ENCODE measurements at regions not wholly inside any gene's neighbourhood (a gene's known extent, or its start where the extent isn't known, plus 50 kb on each side); places are given as distances from the start of the nearest gene placed in this dataset.

DNA sequence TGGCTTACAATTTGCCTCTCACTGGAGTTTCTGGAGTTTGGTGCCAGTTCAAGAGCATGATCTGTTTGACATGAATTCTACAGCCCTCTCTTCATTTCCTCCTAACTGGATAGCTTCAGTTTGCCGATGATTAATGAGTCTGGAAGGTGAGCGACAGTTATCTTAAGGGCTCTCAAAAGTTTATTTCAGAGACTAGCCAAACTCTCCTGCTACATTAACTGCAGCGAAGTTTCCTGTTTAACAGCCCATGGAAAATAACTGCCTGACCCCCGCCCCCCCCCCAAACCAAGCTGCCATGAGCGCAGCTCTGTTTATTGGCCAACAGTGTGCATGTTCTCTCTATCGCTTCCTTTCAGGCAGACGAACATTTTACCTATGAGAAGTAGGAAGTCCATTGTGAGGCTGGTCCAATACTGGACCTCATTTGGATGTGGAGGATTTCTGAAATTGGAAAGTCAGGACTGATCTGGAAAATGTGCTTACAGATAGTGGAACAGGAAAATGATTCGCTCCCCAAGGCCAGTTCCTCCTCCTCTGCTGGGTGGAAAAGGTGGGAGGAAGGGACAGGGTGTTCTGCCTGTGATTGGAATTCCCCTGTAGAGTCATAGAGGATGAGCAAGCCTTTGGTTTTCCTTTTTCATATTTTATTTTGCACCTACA is 522.2 kb upstream of the JAG1 start:
- in situ Hi-C loops (cut with HindIII; ENCODE audit: low pct_unique_long_range_greater_than_20kb, low sequenced_read_pairs), result no loop called here
- ChIA-PET POLR2A (interaction anchor here (0.7 kb wide), 1 partner anchor 268 kb away, joined by 5 read pairs; no protein-coding TSS in a partner anchor), CTCF (no interaction called here)
- Histone ChIP-seq H3K36me3 (ENCODE audit: control insufficient read depth, insufficient read depth, low read length) (no peaks in the 10 kb centered on the region), H3K4me3 (ENCODE audit: low read depth in 2 of 2, low read length in 2 of 2) (no peak overlapping the region), H3K9me3 (ENCODE audit: control insufficient read depth, insufficient read depth, low read depth, low read length) (no peaks in the 10 kb centered on the region), H3K4me1 (ENCODE audit: control insufficient read depth, insufficient read depth, low read length) (no peaks in the 10 kb centered on the region), H3K27ac (ENCODE audit: low read length) (no peak overlapping the region), H3K27me3 (ENCODE audit: control insufficient read depth, insufficient read depth, low read length) (no peaks in the 10 kb centered on the region)
- DNase-seq (ENCODE audit: low read depth, low spot score), result no peak
- ATAC-seq, result no peak
- no peak for TF ChIP-seq SIN3A (IDR thresholded peaks at IDR 0.05; ENCODE audit: borderline replicate concordance, insufficient read depth, low read depth, low read length)
- no peak for TF ChIP-seq POLR2AphosphoS5 (IDR thresholded peaks at IDR 0.05; ENCODE audit: low read depth, low read length)
- TF ChIP-seq, protein P1, sequence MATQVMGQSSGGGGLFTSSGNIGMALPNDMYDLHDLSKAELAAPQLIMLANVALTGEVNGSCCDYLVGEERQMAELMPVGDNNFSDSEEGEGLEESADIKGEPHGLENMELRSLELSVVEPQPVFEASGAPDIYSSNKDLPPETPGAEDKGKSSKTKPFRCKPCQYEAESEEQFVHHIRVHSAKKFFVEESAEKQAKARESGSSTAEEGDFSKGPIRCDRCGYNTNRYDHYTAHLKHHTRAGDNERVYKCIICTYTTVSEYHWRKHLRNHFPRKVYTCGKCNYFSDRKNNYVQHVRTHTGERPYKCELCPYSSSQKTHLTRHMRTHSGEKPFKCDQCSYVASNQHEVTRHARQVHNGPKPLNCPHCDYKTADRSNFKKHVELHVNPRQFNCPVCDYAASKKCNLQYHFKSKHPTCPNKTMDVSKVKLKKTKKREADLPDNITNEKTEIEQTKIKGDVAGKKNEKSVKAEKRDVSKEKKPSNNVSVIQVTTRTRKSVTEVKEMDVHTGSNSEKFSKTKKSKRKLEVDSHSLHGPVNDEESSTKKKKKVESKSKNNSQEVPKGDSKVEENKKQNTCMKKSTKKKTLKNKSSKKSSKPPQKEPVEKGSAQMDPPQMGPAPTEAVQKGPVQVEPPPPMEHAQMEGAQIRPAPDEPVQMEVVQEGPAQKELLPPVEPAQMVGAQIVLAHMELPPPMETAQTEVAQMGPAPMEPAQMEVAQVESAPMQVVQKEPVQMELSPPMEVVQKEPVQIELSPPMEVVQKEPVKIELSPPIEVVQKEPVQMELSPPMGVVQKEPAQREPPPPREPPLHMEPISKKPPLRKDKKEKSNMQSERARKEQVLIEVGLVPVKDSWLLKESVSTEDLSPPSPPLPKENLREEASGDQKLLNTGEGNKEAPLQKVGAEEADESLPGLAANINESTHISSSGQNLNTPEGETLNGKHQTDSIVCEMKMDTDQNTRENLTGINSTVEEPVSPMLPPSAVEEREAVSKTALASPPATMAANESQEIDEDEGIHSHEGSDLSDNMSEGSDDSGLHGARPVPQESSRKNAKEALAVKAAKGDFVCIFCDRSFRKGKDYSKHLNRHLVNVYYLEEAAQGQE (IDR thresholded peaks at IDR 0.05; ENCODE audit: insufficient read depth in 1 of 2, low read depth in 2 of 2, low read length in 1 of 2), result no peak
- TF ChIP-seq, protein P2, sequence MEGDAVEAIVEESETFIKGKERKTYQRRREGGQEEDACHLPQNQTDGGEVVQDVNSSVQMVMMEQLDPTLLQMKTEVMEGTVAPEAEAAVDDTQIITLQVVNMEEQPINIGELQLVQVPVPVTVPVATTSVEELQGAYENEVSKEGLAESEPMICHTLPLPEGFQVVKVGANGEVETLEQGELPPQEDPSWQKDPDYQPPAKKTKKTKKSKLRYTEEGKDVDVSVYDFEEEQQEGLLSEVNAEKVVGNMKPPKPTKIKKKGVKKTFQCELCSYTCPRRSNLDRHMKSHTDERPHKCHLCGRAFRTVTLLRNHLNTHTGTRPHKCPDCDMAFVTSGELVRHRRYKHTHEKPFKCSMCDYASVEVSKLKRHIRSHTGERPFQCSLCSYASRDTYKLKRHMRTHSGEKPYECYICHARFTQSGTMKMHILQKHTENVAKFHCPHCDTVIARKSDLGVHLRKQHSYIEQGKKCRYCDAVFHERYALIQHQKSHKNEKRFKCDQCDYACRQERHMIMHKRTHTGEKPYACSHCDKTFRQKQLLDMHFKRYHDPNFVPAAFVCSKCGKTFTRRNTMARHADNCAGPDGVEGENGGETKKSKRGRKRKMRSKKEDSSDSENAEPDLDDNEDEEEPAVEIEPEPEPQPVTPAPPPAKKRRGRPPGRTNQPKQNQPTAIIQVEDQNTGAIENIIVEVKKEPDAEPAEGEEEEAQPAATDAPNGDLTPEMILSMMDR (IDR thresholded peaks at IDR 0.05), result no peak
- TF ChIP-seq TCF7L2 (IDR thresholded peaks at IDR 0.05; ENCODE audit: low read depth, low read length), result no peak
- no TSS peak for BruUV-seq (replicated peaks)
- intact Hi-C loops (cut with micrococcal nuclease; ENCODE audit: unreplicated experiment), result no loop called here

DNA sequence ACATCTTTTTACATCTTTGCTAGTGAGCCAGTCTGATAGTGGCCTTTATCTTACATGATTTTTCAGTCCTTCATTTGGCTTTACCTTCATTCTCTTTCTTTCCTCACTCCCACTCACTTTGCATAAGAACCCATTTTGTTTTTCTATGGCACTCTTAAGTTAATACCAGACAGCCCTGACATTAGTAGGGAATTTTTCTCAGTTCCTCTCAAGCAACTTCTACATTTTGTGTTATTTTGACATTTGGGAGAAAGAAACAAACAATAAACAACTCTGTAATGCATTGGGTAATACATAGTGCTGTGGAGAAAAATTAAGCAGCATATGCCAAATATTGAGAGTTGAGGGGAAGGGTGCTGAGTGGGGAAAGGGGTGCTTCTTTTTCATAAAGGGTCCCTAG is 524.1 kb upstream of the JAG1 start:
- BruUV-seq (replicated peaks), result no TSS peak
- Histone ChIP-seq H3K27ac (ENCODE audit: low read length) (no peak overlapping the region), H3K27me3 (ENCODE audit: control insufficient read depth, insufficient read depth, low read length) (no peaks in the 10 kb centered on the region), H3K4me1 (ENCODE audit: control insufficient read depth, insufficient read depth, low read length) (no peaks in the 10 kb centered on the region), H3K9me3 (ENCODE audit: control insufficient read depth, insufficient read depth, low read depth, low read length) (no peaks in the 10 kb centered on the region), H3K36me3 (ENCODE audit: control insufficient read depth, insufficient read depth, low read length) (no peaks in the 10 kb centered on the region), H3K4me3 (ENCODE audit: low read depth in 2 of 2, low read length in 2 of 2) (no peak overlapping the region)
- TF ChIP-seq TCF7L2 (IDR thresholded peaks at IDR 0.05; ENCODE audit: low read depth, low read length), result no peak
- TF ChIP-seq, protein P1 (IDR thresholded peaks at IDR 0.05; ENCODE audit: insufficient read depth in 1 of 2, low read depth in 2 of 2, low read length in 1 of 2), result no peak
- ChIA-PET CTCF (interaction anchor here (0.6 kb wide), 1 partner anchor 70 kb away, joined by 9 read pairs; no protein-coding TSS in a partner anchor), POLR2A (no interaction called here)
- ATAC-seq, result no peak
- in situ Hi-C loops (cut with HindIII; ENCODE audit: low pct_unique_long_range_greater_than_20kb, low sequenced_read_pairs) (no loop called here), intact Hi-C loops (cut with micrococcal nuclease; ENCODE audit: unreplicated experiment) (no loop called here)
- DNase-seq (ENCODE audit: low read depth, low spot score), result no peak

All from Panc1 (cell line).